HG02759 (cell line): ENCODE measurements at regions not wholly inside any gene's neighbourhood (a gene's known extent, or its start where the extent isn't known, plus 50 kb on each side); places are given as distances from the start of the nearest gene placed in this dataset.
"Not testable (repeated sequence)": the region's sequence is repeated elsewhere in the genome, so short reads cannot be mapped to it uniquely, and the experiment has no call there.

ENCODE experiments used
- ATAC-seq: cut with Tn5 transposase; IDR thresholded peaks from one replicate; pipeline ENCODE4 v1.9.1; 2021; ENCODE audit warnings: mild to moderate bottlenecking, moderate library complexity; ENCODE audit not compliant: unreplicated experiment

- no peak for ATAC-seq
Observed at GRCh38 chr5:143898916-143899591, 87.1 kb downstream of the HMHB1 start.

- no peak for ATAC-seq
Observed at GRCh38 chr5:143908959-143909358, 97.0 kb downstream of the HMHB1 start.

GRCh38 chr5:143913008-143913752, 101.2 kb downstream of the HMHB1 start:
- ATAC-seq = no peak

DNA sequence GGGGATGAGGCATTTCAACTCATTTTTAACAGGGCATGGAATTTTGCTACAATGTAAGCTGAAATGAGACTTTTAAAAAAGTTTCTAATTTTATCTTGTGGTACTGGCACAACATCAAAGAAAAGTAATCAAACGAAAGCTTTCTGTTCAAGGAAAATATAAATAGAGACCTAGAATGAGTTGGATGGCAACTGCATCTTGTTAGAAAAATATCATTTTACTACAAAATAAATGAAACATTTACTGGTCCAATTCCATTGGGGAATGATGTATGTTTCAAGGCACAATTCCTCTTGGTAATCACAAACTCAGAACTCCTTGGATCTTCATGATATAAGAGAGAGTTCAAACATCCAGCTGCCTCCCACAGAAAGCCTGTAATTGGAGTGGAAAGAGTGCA, 102.8 kb downstream of the HMHB1 start:
- ATAC-seq = no peak

GRCh38 chr5:143916451-143916850, 104.5 kb downstream of the HMHB1 start:
- ATAC-seq = no peak

GRCh38 chr5:143918961-143919360, 107.0 kb downstream of the HMHB1 start:
- no peak for ATAC-seq

DNA sequence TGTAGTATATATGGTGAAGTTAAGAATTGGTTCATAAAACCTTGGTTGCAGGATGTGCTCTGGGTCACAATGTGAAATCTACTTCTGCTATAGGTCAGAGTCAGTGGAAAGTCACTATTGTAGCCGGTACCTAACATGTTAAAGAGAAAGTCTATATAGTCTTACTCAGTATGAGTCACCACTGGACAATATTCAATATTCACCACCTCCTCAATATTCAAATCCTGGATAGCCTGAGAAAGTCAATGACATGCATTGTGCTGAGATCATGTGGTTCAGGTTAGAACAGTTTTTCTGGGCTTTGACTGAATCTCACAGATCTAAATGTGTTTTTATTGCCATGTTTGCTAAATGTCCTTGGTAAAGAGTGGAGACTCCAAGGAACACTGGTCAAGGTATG, 108.8 kb downstream of the HMHB1 start:
- no peak for ATAC-seq

- ATAC-seq = no peak
Observed at GRCh38 chr5:143921525-143922311, 109.8 kb downstream of the HMHB1 start.

- no peak for ATAC-seq
Observed at GRCh38 chr5:143922718-143923117, 110.8 kb downstream of the HMHB1 start.

DNA sequence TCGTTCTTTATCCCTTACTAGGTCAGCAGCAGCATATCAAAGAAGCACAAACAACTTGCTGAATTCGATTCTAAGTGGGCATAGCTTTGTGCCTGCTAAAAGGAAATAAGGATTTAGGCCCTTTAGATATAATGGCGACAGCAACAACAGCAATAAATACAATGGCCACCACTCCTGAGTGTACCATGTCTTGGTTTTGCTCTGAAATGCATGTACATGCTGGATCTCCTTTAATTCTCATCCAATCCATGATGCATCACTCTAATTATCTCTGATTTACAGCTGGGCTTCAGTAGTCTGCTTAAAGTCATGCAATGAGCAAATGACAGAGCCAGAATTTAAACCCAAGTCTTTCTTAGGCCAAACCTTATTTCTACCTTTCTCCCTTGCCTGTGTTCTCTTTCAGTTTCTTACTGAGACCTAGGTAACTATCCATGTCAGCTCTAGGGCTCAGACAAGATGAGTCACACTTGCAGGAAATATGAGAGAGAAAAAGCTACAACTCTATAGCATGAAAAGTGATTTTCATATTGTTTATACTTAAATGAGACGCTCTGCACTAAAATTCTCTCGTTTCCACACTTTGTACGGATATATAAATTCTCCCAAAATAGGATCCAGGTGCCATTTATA, 111.8 kb downstream of the HMHB1 start:
- ATAC-seq = no peak

- ATAC-seq = no peak
Observed at GRCh38 chr5:143924311-143924978, 112.5 kb downstream of the HMHB1 start.

GRCh38 chr5:143924979-143925325, 113.0 kb downstream of the HMHB1 start:
- not testable (repeated sequence) for ATAC-seq

- ATAC-seq = no peak
Observed at GRCh38 chr5:143929486-143929885, 117.5 kb downstream of the HMHB1 start.

GRCh38 chr5:143930561-143930960, 118.6 kb downstream of the HMHB1 start:
- no peak for ATAC-seq

DNA sequence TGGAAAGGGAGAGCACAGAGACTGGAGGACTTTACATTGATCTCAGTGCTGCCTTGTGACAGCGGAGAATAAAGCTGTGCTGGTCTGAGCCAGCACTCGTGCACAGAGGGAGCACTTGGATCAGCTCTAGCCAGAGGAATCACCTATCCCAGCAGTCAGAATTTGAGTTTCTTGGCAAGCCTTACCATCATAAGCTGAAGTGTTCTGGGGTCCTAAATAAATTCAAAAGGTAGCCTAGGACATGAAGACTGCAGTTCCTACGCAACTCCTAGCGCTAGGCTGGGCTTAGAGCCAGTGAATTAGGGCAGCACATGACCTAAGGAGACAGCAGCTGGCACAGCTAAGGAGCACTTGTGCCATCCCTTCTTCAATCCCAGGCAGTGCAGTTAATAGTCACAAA, 119.5 kb downstream of the HMHB1 start:
- no peak for ATAC-seq

DNA sequence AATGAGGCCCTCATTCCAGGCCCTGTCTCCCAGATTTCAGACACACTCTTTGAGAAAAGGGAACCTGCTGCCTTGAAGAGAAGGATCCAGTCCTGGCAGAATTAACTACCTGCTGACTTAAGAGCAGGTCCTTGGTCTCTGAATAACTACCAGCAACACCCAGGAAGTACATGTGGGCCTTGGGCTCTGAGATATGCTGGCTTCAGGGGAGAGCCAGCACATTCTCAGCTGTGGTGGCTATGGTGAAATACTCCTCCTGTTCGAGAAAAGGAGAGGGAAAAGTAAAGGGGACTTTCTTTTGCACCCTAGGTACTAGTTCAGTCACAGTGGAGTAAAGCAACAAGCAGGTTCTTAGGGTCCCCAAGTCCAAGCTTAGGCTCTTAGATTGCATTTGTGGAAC, 120.0 kb downstream of the HMHB1 start:
- no peak for ATAC-seq

DNA sequence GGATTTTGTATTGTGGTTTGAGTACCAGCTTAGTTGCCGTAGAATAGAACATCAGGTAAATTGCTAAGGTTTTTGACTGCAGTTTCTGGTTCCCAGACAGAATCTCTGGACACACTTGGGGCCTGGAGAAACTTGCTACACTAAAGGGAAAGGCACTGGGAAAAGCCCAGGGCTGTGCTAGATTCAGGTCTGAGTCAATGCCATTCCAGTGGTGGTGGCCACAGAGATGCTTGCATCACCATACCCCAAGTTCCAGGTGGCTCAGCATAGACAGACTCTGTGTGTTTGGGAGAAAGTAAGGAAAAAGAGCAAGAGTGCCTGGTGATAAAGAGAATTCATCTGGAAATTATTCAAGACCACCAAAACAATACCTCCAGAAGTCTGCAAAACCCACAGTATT, 120.6 kb downstream of the HMHB1 start:
- no peak for ATAC-seq

DNA sequence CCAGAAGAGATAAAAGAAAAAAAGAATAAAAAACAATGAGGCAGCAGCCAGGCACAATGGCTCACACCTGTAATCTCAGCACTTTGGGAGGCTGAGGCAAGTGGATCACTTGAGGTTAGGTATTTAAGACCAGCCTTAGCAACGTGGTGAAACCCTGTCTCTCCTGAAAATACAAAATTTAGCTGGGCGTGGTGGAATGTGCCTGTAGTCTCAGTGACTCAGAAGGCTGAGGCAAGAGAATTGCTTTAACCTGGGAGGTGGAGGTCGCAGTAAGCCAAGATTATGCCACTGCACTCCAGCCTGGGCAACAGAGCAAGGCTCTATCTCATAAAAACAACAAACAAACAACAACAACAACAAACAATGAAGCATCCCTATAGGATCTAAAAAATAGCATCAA, 121.5 kb downstream of the HMHB1 start:
- ATAC-seq = no peak

GRCh38 chr5:143934821-143935220, 122.9 kb downstream of the HMHB1 start:
- ATAC-seq = no peak

DNA sequence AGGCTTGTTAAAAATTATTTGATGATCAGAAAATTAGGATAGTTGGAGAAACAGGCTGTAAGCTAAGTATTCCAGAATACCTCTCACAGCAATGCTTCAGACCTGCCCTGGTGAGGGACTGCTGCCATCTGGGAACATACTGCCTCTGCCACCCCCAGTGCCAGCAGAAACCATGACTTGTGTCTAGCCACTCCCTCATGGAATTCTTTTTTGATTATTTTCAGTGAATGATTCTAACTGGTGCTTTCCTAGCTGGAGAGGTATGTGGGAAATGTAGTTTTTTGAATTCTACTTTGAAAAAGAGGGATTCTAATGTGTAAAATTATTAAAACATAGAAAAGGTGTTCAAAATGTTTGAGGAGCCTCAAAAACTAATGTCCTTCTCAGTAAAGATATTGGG, 126.3 kb downstream of the HMHB1 start:
- ATAC-seq = no peak

DNA sequence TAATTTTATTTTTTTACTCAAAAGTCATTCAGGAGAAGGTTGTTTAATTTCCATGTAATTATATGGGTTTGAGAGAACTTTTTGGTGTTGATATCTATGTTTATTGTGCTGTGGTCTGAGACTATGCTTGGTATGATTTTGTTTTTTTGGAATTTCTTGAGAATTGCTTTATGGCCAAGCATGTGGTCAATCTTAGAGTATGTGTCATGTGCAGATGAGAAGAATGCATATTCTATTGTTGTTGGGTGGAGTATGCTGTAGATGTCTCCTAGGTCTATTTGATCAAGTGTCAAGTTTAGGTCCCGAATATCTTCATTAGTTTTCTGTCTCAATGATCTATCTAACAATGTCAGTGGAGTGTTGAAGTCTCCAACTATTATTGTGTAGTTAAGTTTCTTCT, 134.9 kb downstream of the HMHB1 start:
- no peak for ATAC-seq
